GM12875 (cell line): ENCODE measurements at regions not wholly inside any gene's neighbourhood (a gene's known extent, or its start where the extent isn't known, plus 50 kb on each side); places are given as distances from the start of the nearest gene placed in this dataset.

Experiments
- H3K4me3 ChIP-seq: one replicate; pipeline ENCODE4 v1.5.1; 2011; ENCODE audit warnings: low read depth, low read length, control low read depth
- TF ChIP-seq, protein P1 (sequence below): IDR thresholded peaks from 2 replicates; pipeline ENCODE4 v1.5.1; 2011; ENCODE audit warnings: low read depth, mild to moderate bottlenecking, control low read depth, inconsistent platforms, low read length, moderate library complexity, borderline replicate concordance; ENCODE audit not compliant: insufficient read depth

DNA sequence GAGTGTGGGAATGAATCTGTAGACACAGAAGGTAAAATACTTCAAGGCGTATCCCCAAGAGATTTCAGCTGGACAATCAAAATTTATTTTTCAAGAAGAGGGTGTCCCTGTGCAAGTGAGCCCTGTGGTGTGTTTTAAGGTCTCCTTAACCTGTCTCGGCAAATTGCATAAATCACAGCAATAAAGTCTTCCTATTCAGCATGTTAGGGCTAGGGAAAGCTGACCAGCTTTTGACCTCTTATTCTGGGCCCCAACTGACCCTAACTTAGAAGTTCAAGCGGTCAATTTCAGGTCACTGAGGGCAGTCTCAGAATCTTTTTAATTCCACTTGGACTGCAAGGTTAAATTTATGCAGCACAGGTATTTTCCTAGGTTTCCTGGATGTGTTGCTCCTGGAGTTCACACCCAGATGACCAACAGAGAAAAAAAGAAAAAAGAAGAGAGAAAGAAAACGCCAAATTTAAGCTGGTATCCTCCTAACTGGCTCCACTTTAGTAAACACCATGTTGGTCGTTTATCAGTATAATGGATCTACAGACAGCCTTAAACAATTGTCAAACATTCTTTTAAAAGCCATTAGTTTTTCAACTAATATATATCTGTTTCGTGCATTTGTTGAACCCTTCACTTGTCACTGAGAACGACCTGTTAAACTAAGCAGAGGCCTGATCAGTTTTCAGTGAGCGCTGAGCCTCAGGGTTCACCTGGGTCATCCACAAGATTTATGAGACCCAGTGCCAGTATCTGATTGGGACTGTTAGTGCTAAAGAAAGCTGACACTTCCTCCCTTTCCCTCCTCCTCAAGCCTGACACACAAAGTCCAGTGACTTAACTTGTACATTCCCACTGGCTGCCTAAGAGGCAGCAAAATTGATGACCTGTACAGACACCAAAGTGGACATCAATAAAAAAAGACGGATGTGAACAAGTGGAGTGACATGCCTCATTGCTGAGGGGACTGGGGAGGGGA lies 546.1 kb downstream of the NR2F1-AS1 start:
- no peak overlapping the region for H3K4me3 ChIP-seq
- TF ChIP-seq, protein P1, sequence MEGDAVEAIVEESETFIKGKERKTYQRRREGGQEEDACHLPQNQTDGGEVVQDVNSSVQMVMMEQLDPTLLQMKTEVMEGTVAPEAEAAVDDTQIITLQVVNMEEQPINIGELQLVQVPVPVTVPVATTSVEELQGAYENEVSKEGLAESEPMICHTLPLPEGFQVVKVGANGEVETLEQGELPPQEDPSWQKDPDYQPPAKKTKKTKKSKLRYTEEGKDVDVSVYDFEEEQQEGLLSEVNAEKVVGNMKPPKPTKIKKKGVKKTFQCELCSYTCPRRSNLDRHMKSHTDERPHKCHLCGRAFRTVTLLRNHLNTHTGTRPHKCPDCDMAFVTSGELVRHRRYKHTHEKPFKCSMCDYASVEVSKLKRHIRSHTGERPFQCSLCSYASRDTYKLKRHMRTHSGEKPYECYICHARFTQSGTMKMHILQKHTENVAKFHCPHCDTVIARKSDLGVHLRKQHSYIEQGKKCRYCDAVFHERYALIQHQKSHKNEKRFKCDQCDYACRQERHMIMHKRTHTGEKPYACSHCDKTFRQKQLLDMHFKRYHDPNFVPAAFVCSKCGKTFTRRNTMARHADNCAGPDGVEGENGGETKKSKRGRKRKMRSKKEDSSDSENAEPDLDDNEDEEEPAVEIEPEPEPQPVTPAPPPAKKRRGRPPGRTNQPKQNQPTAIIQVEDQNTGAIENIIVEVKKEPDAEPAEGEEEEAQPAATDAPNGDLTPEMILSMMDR = no peak

DNA sequence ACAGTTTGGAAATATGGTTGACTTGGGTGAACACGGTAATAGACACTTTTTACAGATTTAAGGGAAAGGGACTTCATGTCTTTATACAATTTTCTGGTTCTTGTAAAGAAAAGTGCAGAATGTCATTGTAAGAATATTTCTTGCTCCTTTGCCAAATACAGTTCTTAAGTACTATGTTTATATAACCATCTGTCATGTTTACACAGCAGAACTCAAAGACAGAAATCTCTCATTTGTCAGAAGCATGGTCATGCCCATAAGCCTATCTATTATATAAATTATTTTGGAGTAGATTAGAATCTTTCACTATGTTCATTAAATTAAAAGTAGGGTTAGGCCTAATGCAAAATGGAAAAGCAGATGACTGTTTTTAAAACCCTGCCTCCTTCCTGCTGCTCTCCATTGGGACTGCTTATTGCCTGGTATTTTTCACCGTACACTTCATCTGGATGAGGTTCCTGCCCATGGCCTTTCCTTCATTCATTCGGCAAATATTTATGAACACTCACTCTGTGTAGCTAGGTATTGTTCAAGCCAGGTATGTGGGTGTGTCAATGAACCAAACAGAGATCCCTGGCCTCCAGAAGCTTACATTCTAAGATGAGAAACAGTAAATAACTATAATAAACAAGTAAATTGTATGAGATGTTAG lies 558.1 kb downstream of the NR2F1-AS1 start:
- TF ChIP-seq, protein P1 = no peak
- no peak overlapping the region for H3K4me3 ChIP-seq

DNA sequence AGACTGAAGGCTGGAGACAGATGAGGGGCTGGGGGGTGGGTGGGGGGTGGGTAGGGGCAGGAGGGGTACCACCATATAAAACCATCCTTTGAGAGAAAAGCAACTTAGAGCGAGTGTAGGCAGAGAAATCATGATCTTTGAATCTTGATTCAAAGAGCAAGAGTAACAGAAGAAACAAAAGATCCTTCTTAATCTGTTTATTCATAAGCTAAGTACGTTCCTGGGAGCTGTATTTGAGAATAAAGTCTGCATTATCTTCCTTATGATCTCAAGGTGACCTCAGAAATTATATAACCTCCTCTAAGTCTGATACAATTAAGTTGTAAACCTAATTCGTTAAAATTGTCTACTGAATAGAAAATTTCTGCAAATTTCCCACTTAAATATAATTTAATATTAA lies 558.8 kb downstream of the NR2F1-AS1 start:
- H3K4me3 ChIP-seq = no peak overlapping the region
- TF ChIP-seq, protein P1 = no peak

DNA sequence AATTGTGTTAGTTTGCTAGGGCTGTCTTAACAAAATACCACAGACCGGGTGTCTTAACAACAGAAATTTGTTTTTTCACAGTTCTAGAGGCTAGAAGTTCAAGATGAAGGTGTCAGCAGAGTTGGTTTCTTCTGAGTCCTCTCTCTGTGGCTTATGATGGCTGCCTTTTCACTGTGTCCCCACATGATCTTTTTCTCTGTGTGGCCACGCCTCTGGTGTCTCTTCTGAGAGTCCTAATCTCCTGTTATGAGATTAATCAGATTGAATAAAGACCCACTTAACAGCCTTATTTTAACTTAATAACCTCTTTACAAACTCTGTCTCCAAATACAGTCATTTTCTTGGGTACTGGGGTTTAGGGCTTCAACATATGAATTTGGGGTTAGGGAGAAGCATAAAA lies 561.1 kb downstream of the NR2F1-AS1 start:
- TF ChIP-seq, protein P1 = no peak

DNA sequence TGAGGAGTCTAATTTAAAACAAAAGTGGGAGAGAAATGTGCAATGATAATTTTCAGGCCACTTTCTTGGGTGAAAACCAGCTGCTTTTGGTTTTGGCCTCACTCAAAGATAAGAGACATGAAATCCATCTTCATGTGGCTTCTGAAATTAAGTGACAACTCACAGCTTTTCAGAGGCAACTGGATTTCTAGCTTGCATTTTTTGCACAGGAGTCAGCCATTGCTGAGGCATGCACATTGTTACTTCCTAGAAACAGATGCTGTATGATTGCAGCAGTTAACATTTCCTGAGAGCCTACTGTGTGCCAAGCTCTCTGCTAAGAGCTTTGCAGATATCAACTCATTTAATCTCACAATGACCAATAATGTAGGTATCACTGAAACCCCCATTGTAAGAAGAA lies 562.6 kb downstream of the NR2F1-AS1 start:
- H3K4me3 ChIP-seq = no peak overlapping the region
- TF ChIP-seq, protein P1 = no peak

More for the DNA sequence above, 561.1 kb downstream of the NR2F1-AS1 start:
- H3K4me3 ChIP-seq = no peak overlapping the region

DNA sequence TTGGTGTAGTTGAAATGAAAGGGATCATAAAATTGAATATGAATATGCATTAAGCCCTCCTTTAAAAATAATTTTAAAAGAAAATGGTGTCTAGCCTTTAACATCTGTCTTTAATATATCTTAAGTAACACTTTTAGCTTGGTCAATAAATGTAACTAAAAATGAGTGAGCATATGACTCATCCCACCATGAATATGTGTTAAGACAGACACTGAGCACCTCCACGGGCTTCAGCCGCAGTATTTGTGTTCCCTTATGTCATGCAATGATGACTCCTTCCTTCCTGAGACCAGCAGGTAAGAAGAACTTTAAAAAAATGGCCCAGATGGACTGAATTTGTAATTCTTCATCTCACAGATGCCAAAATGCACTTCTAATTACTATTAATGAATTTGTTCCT lies 563.2 kb downstream of the NR2F1-AS1 start:
- H3K4me3 ChIP-seq = no peak overlapping the region
- TF ChIP-seq, protein P1 = no peak
